ENCODE measurements at regions not wholly inside any gene's neighbourhood (a gene's known extent, or its start where the extent isn't known, plus 50 kb on each side); places are given as distances from the start of the nearest gene placed in this dataset.

DNA sequence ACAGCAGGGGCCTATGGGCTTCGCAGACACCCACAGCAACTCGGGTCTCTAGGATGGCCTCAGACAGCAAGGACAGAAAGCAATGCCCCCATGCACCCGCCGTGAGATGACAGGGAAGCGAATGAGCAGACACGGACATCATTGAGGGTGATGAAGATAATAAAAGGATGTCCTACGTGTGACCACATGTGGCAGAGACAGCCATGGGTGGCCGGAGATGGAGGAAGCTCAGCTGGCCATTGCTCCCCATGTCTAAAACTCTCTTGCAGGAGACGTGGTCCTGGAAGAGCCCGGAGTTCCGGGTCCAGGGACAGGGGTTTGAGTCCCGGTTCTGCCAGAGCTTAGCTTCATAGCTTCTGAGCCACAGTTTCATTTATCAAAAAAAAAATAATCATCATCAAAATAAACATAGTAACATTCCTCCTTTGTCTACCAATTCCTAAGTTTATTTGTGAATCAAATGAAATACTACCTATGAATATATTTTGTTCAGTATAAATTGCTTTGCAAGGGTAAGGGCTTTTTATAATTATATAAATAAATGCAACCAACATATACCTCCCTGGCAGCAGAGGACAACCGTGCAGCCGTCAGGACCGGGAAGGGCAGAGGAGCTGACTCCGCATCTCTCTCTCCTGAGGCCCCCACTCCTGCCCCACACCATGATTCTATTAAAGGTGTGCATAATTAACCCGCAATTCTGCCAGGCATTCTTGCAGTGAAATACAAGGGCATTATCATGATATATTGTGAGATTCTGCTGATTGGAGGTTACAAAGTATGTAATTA, 401.4 kb upstream of the MYT1L start:
- Histone ChIP-seq H3K9me3 (ENCODE audit: control extremely low read depth in 1 of 3, control insufficient read depth in 2 of 3, insufficient read depth in 1 of 3, low read length in 2 of 3) (peaks cover 0 to 2% (median 0%) of the 10 kb centered on the region in 3 donors), H3K4me2 (replicated peaks; ENCODE audit: low read depth, low read length, poor library complexity, severe bottlenecking) (no peak overlapping the region), H3K79me2 (ENCODE audit: control insufficient read depth, insufficient read depth, low read length) (no peaks in the 10 kb centered on the region), H3K4me3 (ENCODE audit: control extremely low read depth in 1 of 5, extremely low read depth in 1 of 5, insufficient read depth in 1 of 5, low read depth in 2 of 5, low read length in 4 of 5) (no peak overlapping the region), H4K20me1 (ENCODE audit: control insufficient read depth, insufficient read depth, low read length, poor library complexity, severe bottlenecking) (no peaks in the 10 kb centered on the region), H3K27me3 (replicated peaks in 1 of 4; ENCODE audit: control extremely low read depth in 1 of 4, control insufficient read depth in 3 of 4, insufficient read depth in 4 of 4, low read length in 3 of 4) (no peaks in the 10 kb centered on the region), H3K9ac (ENCODE audit: low read length) (no peak overlapping the region), H3K36me3 (replicated peaks in 1 of 2; ENCODE audit: control extremely low read depth in 1 of 2, control insufficient read depth in 1 of 2, extremely low read depth in 1 of 2, insufficient read depth in 2 of 2, low read length in 1 of 2) (no peaks in the 10 kb centered on the region), H3K27ac (ENCODE audit: low read length in 2 of 2) (no peak overlapping the region), H2AFZ (ENCODE audit: insufficient read depth, low read depth, low read length, poor library complexity, severe bottlenecking) (no peak overlapping the region), H3K4me1 (ENCODE audit: control insufficient read depth in 2 of 2, insufficient read depth in 2 of 2, low read length in 2 of 2) (no peaks in the 10 kb centered on the region)
- Mint-ChIP-seq H3K9me3 (ENCODE audit: insufficient read depth) (no peaks in the 10 kb centered on the region), H3K4me3 (no peak overlapping the region), H3K4me1 (no peaks in the 10 kb centered on the region), H3K27me3 (peaks cover 3% of the 10 kb centered on the region), H3K27ac (no peak overlapping the region)
- ATAC-seq (ENCODE audit: low read depth) = no peak
- ChIA-PET CTCF (no interaction called here), POLR2A (no interaction called here)
- TF ChIP-seq EZH2 (IDR thresholded peaks at IDR 0.05; ENCODE audit: borderline replicate concordance, insufficient read depth, low read depth, low read length, poor library complexity, severe bottlenecking) = no peak
- TF ChIP-seq, protein P1, sequence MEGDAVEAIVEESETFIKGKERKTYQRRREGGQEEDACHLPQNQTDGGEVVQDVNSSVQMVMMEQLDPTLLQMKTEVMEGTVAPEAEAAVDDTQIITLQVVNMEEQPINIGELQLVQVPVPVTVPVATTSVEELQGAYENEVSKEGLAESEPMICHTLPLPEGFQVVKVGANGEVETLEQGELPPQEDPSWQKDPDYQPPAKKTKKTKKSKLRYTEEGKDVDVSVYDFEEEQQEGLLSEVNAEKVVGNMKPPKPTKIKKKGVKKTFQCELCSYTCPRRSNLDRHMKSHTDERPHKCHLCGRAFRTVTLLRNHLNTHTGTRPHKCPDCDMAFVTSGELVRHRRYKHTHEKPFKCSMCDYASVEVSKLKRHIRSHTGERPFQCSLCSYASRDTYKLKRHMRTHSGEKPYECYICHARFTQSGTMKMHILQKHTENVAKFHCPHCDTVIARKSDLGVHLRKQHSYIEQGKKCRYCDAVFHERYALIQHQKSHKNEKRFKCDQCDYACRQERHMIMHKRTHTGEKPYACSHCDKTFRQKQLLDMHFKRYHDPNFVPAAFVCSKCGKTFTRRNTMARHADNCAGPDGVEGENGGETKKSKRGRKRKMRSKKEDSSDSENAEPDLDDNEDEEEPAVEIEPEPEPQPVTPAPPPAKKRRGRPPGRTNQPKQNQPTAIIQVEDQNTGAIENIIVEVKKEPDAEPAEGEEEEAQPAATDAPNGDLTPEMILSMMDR (IDR thresholded peaks at IDR 0.05) = no peak
- intact Hi-C loops (cut with micrococcal nuclease) = no loop called here
- DNase-seq = no peak
- 83% methylated on average over 10 of the region's 17 CpGs for WGBS (ENCODE audit: insufficient coverage)

DNA sequence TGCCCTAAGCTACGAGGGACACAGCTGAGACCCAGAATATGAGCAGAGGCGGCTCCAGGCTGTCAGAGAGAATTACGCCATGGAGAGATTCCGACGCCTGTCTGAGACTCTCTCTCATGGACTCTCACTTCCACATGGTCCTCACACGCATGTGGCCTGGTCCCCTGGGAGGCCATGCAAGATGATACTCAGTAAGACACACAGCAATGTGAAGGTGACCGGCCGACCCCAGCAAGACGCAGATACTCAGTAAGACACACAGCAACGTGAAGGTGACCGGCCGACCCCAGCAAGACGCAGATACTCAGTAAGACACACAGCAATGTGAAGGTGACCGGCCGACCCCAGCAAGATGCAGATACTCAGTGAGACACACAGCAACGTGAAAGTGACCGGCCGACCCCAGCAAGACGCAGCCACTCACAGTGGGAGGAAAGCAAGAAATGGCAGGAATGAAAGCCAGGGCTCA, 400.8 kb upstream of the MYT1L start:
- Histone ChIP-seq H2AFZ (ENCODE audit: insufficient read depth, low read depth, low read length, poor library complexity, severe bottlenecking) (no peak overlapping the region), H3K4me1 (ENCODE audit: control insufficient read depth in 2 of 2, insufficient read depth in 2 of 2, low read length in 2 of 2) (no peaks in the 10 kb centered on the region), H3K9me3 (ENCODE audit: control extremely low read depth in 1 of 3, control insufficient read depth in 2 of 3, insufficient read depth in 1 of 3, low read length in 2 of 3) (peaks cover 0 to 9% (median 0%) of the 10 kb centered on the region in 3 donors), H3K36me3 (replicated peaks in 1 of 2; ENCODE audit: control extremely low read depth in 1 of 2, control insufficient read depth in 1 of 2, extremely low read depth in 1 of 2, insufficient read depth in 2 of 2, low read length in 1 of 2) (no peaks in the 10 kb centered on the region), H3K79me2 (ENCODE audit: control insufficient read depth, insufficient read depth, low read length) (no peaks in the 10 kb centered on the region), H3K9ac (ENCODE audit: low read length) (no peak overlapping the region), H3K27ac (ENCODE audit: low read length in 2 of 2) (no peak overlapping the region), H3K4me2 (replicated peaks; ENCODE audit: low read depth, low read length, poor library complexity, severe bottlenecking) (no peak overlapping the region), H3K4me3 (ENCODE audit: control extremely low read depth in 1 of 5, extremely low read depth in 1 of 5, insufficient read depth in 1 of 5, low read depth in 2 of 5, low read length in 4 of 5) (no peak overlapping the region), H3K27me3 (replicated peaks in 1 of 4; ENCODE audit: control extremely low read depth in 1 of 4, control insufficient read depth in 3 of 4, insufficient read depth in 4 of 4, low read length in 3 of 4) (no peaks in the 10 kb centered on the region), H4K20me1 (ENCODE audit: control insufficient read depth, insufficient read depth, low read length, poor library complexity, severe bottlenecking) (no peaks in the 10 kb centered on the region)
- Mint-ChIP-seq H3K27me3 (peaks cover 3% of the 10 kb centered on the region), H3K27ac (no peak overlapping the region), H3K9me3 (ENCODE audit: insufficient read depth) (no peaks in the 10 kb centered on the region), H3K4me1 (no peaks in the 10 kb centered on the region), H3K4me3 (no peak overlapping the region)
- intact Hi-C loops (cut with micrococcal nuclease) = no loop called here
- ATAC-seq (ENCODE audit: low read depth) (no peak), DNase-seq (no peak)
- CTCF ChIA-PET = no interaction called here
- TF ChIP-seq, protein P1 (IDR thresholded peaks at IDR 0.05) = no peak
- no peak for TF ChIP-seq EZH2 (IDR thresholded peaks at IDR 0.05; ENCODE audit: borderline replicate concordance, insufficient read depth, low read depth, low read length, poor library complexity, severe bottlenecking)
- POLR2A ChIA-PET = no interaction called here
- WGBS (ENCODE audit: insufficient coverage) = 94% methylated on average over 18 of the region's 19 CpGs
